ENCODE measurements at regions not wholly inside any gene's neighbourhood (a gene's known extent, or its start where the extent isn't known, plus 50 kb on each side); places are given as distances from the start of the nearest gene placed in this dataset.

- TF ChIP-seq CTCF (IDR thresholded peaks at IDR 0.05; ENCODE audit: low read depth, low read length) = no peak
- TF ChIP-seq POLR2A (IDR thresholded peaks at IDR 0.05; ENCODE audit: extremely low read depth, insufficient read length) = no peak
Observed at GRCh38 chr9:135372036-135372435, 107.5 kb upstream of the PPP1R26 start.

All from NB4 (cell line).